Heart left ventricle (tissue), 16 donors: ENCODE measurements at regions not wholly inside any gene's neighbourhood (a gene's known extent, or its start where the extent isn't known, plus 50 kb on each side); places are given as distances from the start of the nearest gene placed in this dataset.

Source experiments
- ATAC-seq, 4 donors: fragments of 200-7000 bp; cut with Tn5 transposase; one replicate each; pipeline ENCODE4 v1.9.1; 2020 to 2022; ENCODE audit warnings: moderate library complexity in 4 of 4, mild to moderate bottlenecking in 3 of 4, moderate number of reproducible peaks in 1 of 4
- DNase-seq, 5 donors: peaks; one replicate each; pipeline ENCODE4 v3.0.0-alpha.2; 2020
- H3K27ac ChIP-seq, 12 donors: fragments of 200-600 bp; sonication (generic) in 4 of 12; one replicate each; pipeline versions ENCODE4 v1.5.0 to v1.8.0; 2016 to 2022; ENCODE audit warnings: mild to moderate bottlenecking in 2 of 12
- H3K27me3 ChIP-seq, 9 donors: fragments of 200-600 bp; sonication (generic) in 2 of 9; one replicate each; pipeline versions ENCODE4 v1.5.1 to v1.8.0; 2016 to 2022; ENCODE audit warnings: mild to moderate bottlenecking in 3 of 9
- H3K36me3 ChIP-seq, 9 donors: fragments of 200-600 bp; sonication (generic) in 2 of 9; one replicate each; pipeline versions ENCODE4 v1.5.0 to v1.8.0; 2018 to 2022; ENCODE audit warnings: mild to moderate bottlenecking in 2 of 9
- H3K4me1 ChIP-seq, 12 donors: fragments of 200-600 bp; sonication (generic) in 4 of 12; one replicate each; pipeline versions ENCODE4 v1.5.0 to v1.8.0; 2016 to 2022; ENCODE audit warnings: mild to moderate bottlenecking in 3 of 12
- H3K4me3 ChIP-seq, 12 donors: fragments of 200-600 bp; sonication (generic) in 4 of 12; one replicate each; pipeline versions ENCODE4 v1.5.0 to v1.8.0; 2017 to 2022; ENCODE audit warnings: mild to moderate bottlenecking in 9 of 12, moderate library complexity in 4 of 12
- H3K9me3 ChIP-seq, 12 donors: fragments of 200-600 bp; sonication (generic) in 4 of 12; one replicate each; pipeline versions ENCODE4 v1.5.0 to v1.8.0; 2016 to 2022; ENCODE audit warnings: mild to moderate bottlenecking in 1 of 12
- CTCF ChIP-seq, 12 donors: fragments of 200-600 bp; sonication (generic) in 4 of 12; IDR thresholded peaks; one replicate each; pipeline versions ENCODE4 v1.5.0 to v1.8.0; 2018 to 2022; ENCODE audit warnings: antibody characterized with exemption in 12 of 12, mild to moderate bottlenecking in 5 of 12
- POLR2A ChIP-seq, 2 donors: fragments of 450-650 bp; IDR thresholded peaks; one replicate each; pipeline ENCODE4 v1.6.1; 2017; ENCODE audit warnings: antibody characterized with exemption in 2 of 2, mild to moderate bottlenecking in 2 of 2, moderate library complexity in 2 of 2
- WGBS, 4 donors: extraction: QIAGEN DNeasy Blood & Tissue Kit in 2 of 4; methylation state at CpG; one replicate each; pipeline versions ENCODE4 v1.1.5 to v1.1.7; 2013 to 2018; 5-methylcytosine and 5-hydroxymethylcytosine counted together
- intact Hi-C, 10 donors: fragments of 100-400 bp; cut with DNase I; formaldehyde crosslinking; loops; one replicate each; pipeline versions ENCODE4 v1.11.1 to v1.14.2; 2022
- donor health status: ischemic (EF 13 %, LVEDD 7.1; RV severe dilation, severe dysfunction).
- donor health status: healthy with polysubstance abuse.
- donor health status: DM: no; HTN: yes; CAD: no.
- donor health status: DM: no; HTN: no; CAD: no.
- donor health status: ischemic (EF 25% LVEDD 6.9; RV normal size, moderate dysfunction).
- donor health status: ischemic (EF 25% LVEDD 5.7; RV mildly dilated, moderate dysfunction).
- donor health status: healthy.
- donor health status: DM: yes; HTN: yes; CAD: no.
- donor health status: ischemic (EF 35%, LVEDD 5.7; RV mildly dilated, moderate dysfunction).
- donor health status: nonischemic (EF 11% LVEDD 7.7; RV severe dilation, severe dysfunction).
- donor health status: DM: yes; HTN: yes; CAD: no.
- donor health status: PGD.
- donor health status: ischemic (EF 29% LVEDD 5.4; RV normal size, mild dysfunction).
- donor health status: nonischemic (EF 23%, LVEDD 6.1; RV moderate dilation, normal function).

GRCh38 chr2:204331988-204332387 lies 213.3 kb upstream of the PARD3B start:
- intact Hi-C loops = no loop called here
- WGBS, 4 donors = 93 to 95% (median 94%) methylated on average over 2 of the region's 2 CpGs
- Histone ChIP-seq H3K4me1 (no peaks in the 10 kb centered on the region), H3K36me3 (no peaks in the 10 kb centered on the region), H3K27ac (no peak overlapping the region), H3K27me3 (no peaks in the 10 kb centered on the region), H3K9me3 (no peaks in the 10 kb centered on the region), H3K4me3 (no peak overlapping the region)
- TF ChIP-seq CTCF (IDR thresholded peaks at IDR 0.05) (no peak), POLR2A (IDR thresholded peaks at IDR 0.05) (no peak)
- ATAC-seq (no peak), DNase-seq (no peak)

GRCh38 chr2:204332706-204333105 lies 212.6 kb upstream of the PARD3B start:
- ATAC-seq = no peak
- Histone ChIP-seq H3K4me1 (no peaks in the 10 kb centered on the region), H3K27ac (no peak overlapping the region), H3K36me3 (no peaks in the 10 kb centered on the region), H3K4me3 (no peak overlapping the region), H3K27me3 (no peaks in the 10 kb centered on the region), H3K9me3 (no peaks in the 10 kb centered on the region)
- TF ChIP-seq CTCF (IDR thresholded peaks at IDR 0.05) (no peak), POLR2A (IDR thresholded peaks at IDR 0.05) (no peak)
- no peak for DNase-seq
- 77 to 87% (median 81%) methylated on average over 3 of the region's 3 CpGs for WGBS, 4 donors
- intact Hi-C loops = no loop called here

GRCh38 chr2:204333861-204334260 lies 211.4 kb upstream of the PARD3B start:
- TF ChIP-seq POLR2A (IDR thresholded peaks at IDR 0.05) = no peak
- TF ChIP-seq CTCF (IDR thresholded peaks at IDR 0.05) = no peak
- intact Hi-C loops = no loop called here
- WGBS, 4 donors = 76 to 87% (median 82%) methylated on average over 3 of the region's 3 CpGs
- no peak overlapping the region for H3K4me3 ChIP-seq
- H3K9me3 ChIP-seq = no peaks in the 10 kb centered on the region
- H3K4me1 ChIP-seq = no peaks in the 10 kb centered on the region
- DNase-seq = no peak
- ATAC-seq = no peak
- no peak overlapping the region for H3K27ac ChIP-seq
- no peaks in the 10 kb centered on the region for H3K36me3 ChIP-seq
- no peaks in the 10 kb centered on the region for H3K27me3 ChIP-seq

GRCh38 chr2:204335451-204336058 lies 209.7 kb upstream of the PARD3B start:
- 59 to 75% (median 66%) methylated on average over 2 of the region's 2 CpGs for WGBS, 4 donors
- intact Hi-C loops = no loop called here

More at GRCh38 chr2:204335451-204336058, 209.7 kb upstream of the PARD3B start:
- H3K27ac ChIP-seq = no peak overlapping the region
- H3K9me3 ChIP-seq = peaks cover 0 to 6% (median 0%) of the 10 kb centered on the region in 12 donors
- H3K36me3 ChIP-seq = no peaks in the 10 kb centered on the region
- TF ChIP-seq POLR2A (IDR thresholded peaks at IDR 0.05) (no peak), CTCF (IDR thresholded peaks at IDR 0.05) (no peak)
- no peak for DNase-seq
- H3K27me3 ChIP-seq = no peaks in the 10 kb centered on the region
- H3K4me1 ChIP-seq = no peaks in the 10 kb centered on the region
- H3K4me3 ChIP-seq = no peak overlapping the region
- ATAC-seq = no peak
